ENCODE measurements at regions not wholly inside any gene's neighbourhood (a gene's known extent, or its start where the extent isn't known, plus 50 kb on each side); places are given as distances from the start of the nearest gene placed in this dataset.
"Not testable (repeated sequence)": the region's sequence is repeated elsewhere in the genome, so short reads cannot be mapped to it uniquely, and the experiment has no call there.

GRCh38 chr4:30208731-30209435 lies 511.3 kb upstream of the PCDH7 start:
- no peak for DNase-seq
- Histone ChIP-seq H3K4me3 (ENCODE audit: control insufficient read depth in 1 of 7, extremely low read depth in 1 of 7, insufficient read depth in 4 of 7, low read depth in 2 of 7, low read length in 6 of 7) (no peak overlapping the region), H3K36me3 (ENCODE audit: control insufficient read depth in 4 of 4, insufficient read depth in 4 of 4, low read length in 3 of 4) (no peaks in the 10 kb centered on the region), H3K27me3 (replicated peaks in 2 of 5; ENCODE audit: control insufficient read depth in 4 of 5, insufficient read depth in 5 of 5, low read length in 4 of 5) (no peaks in the 10 kb centered on the region), H3K4me1 (ENCODE audit: control extremely low read depth in 1 of 4, control insufficient read depth in 4 of 4, insufficient read depth in 4 of 4, low read length in 3 of 4) (no peaks in the 10 kb centered on the region), H3K9me3 (ENCODE audit: control extremely low read depth in 1 of 5, control insufficient read depth in 4 of 5, insufficient read depth in 2 of 5, low read depth in 1 of 5, low read length in 4 of 5) (no peaks in the 10 kb centered on the region), H3K27ac (ENCODE audit: insufficient read depth in 1 of 2, low read depth in 1 of 2, low read length in 2 of 2, poor library complexity in 1 of 2, severe bottlenecking in 2 of 2) (no peak overlapping the region)
- no CpG with 5 or more reads among the region's 2 CpGs for WGBS (ENCODE audit: insufficient coverage)
- ChIA-PET CTCF (no interaction called here), POLR2A (no interaction called here)

- POLR2A ChIA-PET; H3K4me3 ChIP-seq (ENCODE audit: control insufficient read depth in 1 of 7, extremely low read depth in 1 of 7, insufficient read depth in 4 of 7, low read depth in 2 of 7, low read length in 6 of 7); H3K27ac ChIP-seq (ENCODE audit: insufficient read depth in 1 of 2, low read depth in 1 of 2, low read length in 2 of 2, poor library complexity in 1 of 2, severe bottlenecking in 2 of 2); H3K36me3 ChIP-seq (ENCODE audit: control insufficient read depth in 4 of 4, insufficient read depth in 4 of 4, low read length in 3 of 4); H3K4me1 ChIP-seq (ENCODE audit: control extremely low read depth in 1 of 4, control insufficient read depth in 4 of 4, insufficient read depth in 4 of 4, low read length in 3 of 4); CTCF ChIA-PET; H3K9me3 ChIP-seq (ENCODE audit: control extremely low read depth in 1 of 5, control insufficient read depth in 4 of 5, insufficient read depth in 2 of 5, low read depth in 1 of 5, low read length in 4 of 5); DNase-seq; H3K27me3 ChIP-seq (replicated peaks in 2 of 5; ENCODE audit: control insufficient read depth in 4 of 5, insufficient read depth in 5 of 5, low read length in 4 of 5): not testable (repeated sequence)
- WGBS (ENCODE audit: insufficient coverage) = 95% methylated on average over 3 of the region's 4 CpGs
These were observed 504.2 kb upstream of the PCDH7 start for GRCh38 chr4:30215973-30216372.

GRCh38 chr4:30245140-30245539 lies 475.0 kb upstream of the PCDH7 start:
- Histone ChIP-seq H3K36me3 (ENCODE audit: control insufficient read depth in 4 of 4, insufficient read depth in 4 of 4, low read length in 3 of 4) (no peaks in the 10 kb centered on the region), H3K9me3 (ENCODE audit: control extremely low read depth in 1 of 5, control insufficient read depth in 4 of 5, insufficient read depth in 2 of 5, low read depth in 1 of 5, low read length in 4 of 5) (peaks cover 0 to 3% (median 0%) of the 10 kb centered on the region in 5 experiments), H3K27me3 (replicated peaks in 2 of 5; ENCODE audit: control insufficient read depth in 4 of 5, insufficient read depth in 5 of 5, low read length in 4 of 5) (no peaks in the 10 kb centered on the region), H3K4me1 (ENCODE audit: control extremely low read depth in 1 of 4, control insufficient read depth in 4 of 4, insufficient read depth in 4 of 4, low read length in 3 of 4) (no peaks in the 10 kb centered on the region), H3K27ac (ENCODE audit: insufficient read depth in 1 of 2, low read depth in 1 of 2, low read length in 2 of 2, poor library complexity in 1 of 2, severe bottlenecking in 2 of 2) (no peak overlapping the region), H3K4me3 (ENCODE audit: control insufficient read depth in 1 of 7, extremely low read depth in 1 of 7, insufficient read depth in 4 of 7, low read depth in 2 of 7, low read length in 6 of 7) (no peak overlapping the region)
- CTCF ChIA-PET = no interaction called here
- POLR2A ChIA-PET = no interaction called here
- DNase-seq = no peak

GRCh38 chr4:30256116-30256832 lies 463.9 kb upstream of the PCDH7 start:
- H3K4me1 ChIP-seq (ENCODE audit: control extremely low read depth in 1 of 4, control insufficient read depth in 4 of 4, insufficient read depth in 4 of 4, low read length in 3 of 4) = peaks cover 0 to 4% (median 0%) of the 10 kb centered on the region in 4 experiments
- no peaks in the 10 kb centered on the region for H3K27me3 ChIP-seq (replicated peaks in 2 of 5; ENCODE audit: control insufficient read depth in 4 of 5, insufficient read depth in 5 of 5, low read length in 4 of 5)
- CTCF ChIA-PET = no interaction called here
- H3K36me3 ChIP-seq (ENCODE audit: control insufficient read depth in 4 of 4, insufficient read depth in 4 of 4, low read length in 3 of 4) = no peaks in the 10 kb centered on the region
- POLR2A ChIA-PET = no interaction called here
- H3K27ac ChIP-seq (ENCODE audit: insufficient read depth in 1 of 2, low read depth in 1 of 2, low read length in 2 of 2, poor library complexity in 1 of 2, severe bottlenecking in 2 of 2) = no peak overlapping the region
- WGBS (ENCODE audit: insufficient coverage) = 92% methylated on average over 2 of the region's 3 CpGs
- peaks cover 0 to 2% (median 0%) of the 10 kb centered on the region in 5 experiments for H3K9me3 ChIP-seq (ENCODE audit: control extremely low read depth in 1 of 5, control insufficient read depth in 4 of 5, insufficient read depth in 2 of 5, low read depth in 1 of 5, low read length in 4 of 5)
- no peak overlapping the region for H3K4me3 ChIP-seq (ENCODE audit: control insufficient read depth in 1 of 7, extremely low read depth in 1 of 7, insufficient read depth in 4 of 7, low read depth in 2 of 7, low read length in 6 of 7)
- DNase-seq = no peak

- peaks cover 0 to 4% (median 0%) of the 10 kb centered on the region in 4 experiments for H3K4me1 ChIP-seq (ENCODE audit: control extremely low read depth in 1 of 4, control insufficient read depth in 4 of 4, insufficient read depth in 4 of 4, low read length in 3 of 4)
- H3K4me3 ChIP-seq (ENCODE audit: control insufficient read depth in 1 of 7, extremely low read depth in 1 of 7, insufficient read depth in 4 of 7, low read depth in 2 of 7, low read length in 6 of 7) = no peak overlapping the region
- POLR2A ChIA-PET = no interaction called here
- H3K36me3 ChIP-seq (ENCODE audit: control insufficient read depth in 4 of 4, insufficient read depth in 4 of 4, low read length in 3 of 4) = no peaks in the 10 kb centered on the region
- no CpG with 5 or more reads among the region's 3 CpGs for WGBS (ENCODE audit: insufficient coverage)
- H3K9me3 ChIP-seq (ENCODE audit: control extremely low read depth in 1 of 5, control insufficient read depth in 4 of 5, insufficient read depth in 2 of 5, low read depth in 1 of 5, low read length in 4 of 5) = peaks cover 0 to 2% (median 0%) of the 10 kb centered on the region in 5 experiments
- no peak for DNase-seq
- CTCF ChIA-PET = no interaction called here
- no peaks in the 10 kb centered on the region for H3K27me3 ChIP-seq (replicated peaks in 2 of 5; ENCODE audit: control insufficient read depth in 4 of 5, insufficient read depth in 5 of 5, low read length in 4 of 5)
- H3K27ac ChIP-seq (ENCODE audit: insufficient read depth in 1 of 2, low read depth in 1 of 2, low read length in 2 of 2, poor library complexity in 1 of 2, severe bottlenecking in 2 of 2) = no peak overlapping the region
These were observed 461.2 kb upstream of the PCDH7 start for GRCh38 chr4:30258949-30259348.

- ChIA-PET POLR2A (no interaction called here), CTCF (no interaction called here)
- no peak for DNase-seq
- no peak overlapping the region for H3K27ac ChIP-seq (ENCODE audit: insufficient read depth in 1 of 2, low read depth in 1 of 2, low read length in 2 of 2, poor library complexity in 1 of 2, severe bottlenecking in 2 of 2)
- no peaks in the 10 kb centered on the region for H3K9me3 ChIP-seq (ENCODE audit: control extremely low read depth in 1 of 5, control insufficient read depth in 4 of 5, insufficient read depth in 2 of 5, low read depth in 1 of 5, low read length in 4 of 5)
- no peaks in the 10 kb centered on the region for H3K27me3 ChIP-seq (replicated peaks in 2 of 5; ENCODE audit: control insufficient read depth in 4 of 5, insufficient read depth in 5 of 5, low read length in 4 of 5)
- WGBS (ENCODE audit: insufficient coverage) = 100% methylated on average over 1 of the region's 2 CpGs
- H3K4me3 ChIP-seq (ENCODE audit: control insufficient read depth in 1 of 7, extremely low read depth in 1 of 7, insufficient read depth in 4 of 7, low read depth in 2 of 7, low read length in 6 of 7) = no peak overlapping the region
- H3K36me3 ChIP-seq (ENCODE audit: control insufficient read depth in 4 of 4, insufficient read depth in 4 of 4, low read length in 3 of 4) = no peaks in the 10 kb centered on the region
- no peaks in the 10 kb centered on the region for H3K4me1 ChIP-seq (ENCODE audit: control extremely low read depth in 1 of 4, control insufficient read depth in 4 of 4, insufficient read depth in 4 of 4, low read length in 3 of 4)
These were observed 457.8 kb upstream of the PCDH7 start for GRCh38 chr4:30262379-30262778.

GRCh38 chr4:30264465-30264864 lies 455.7 kb upstream of the PCDH7 start:
- CTCF ChIA-PET = no interaction called here
- Histone ChIP-seq H3K27me3 (replicated peaks in 2 of 5; ENCODE audit: control insufficient read depth in 4 of 5, insufficient read depth in 5 of 5, low read length in 4 of 5) (no peaks in the 10 kb centered on the region), H3K9me3 (ENCODE audit: control extremely low read depth in 1 of 5, control insufficient read depth in 4 of 5, insufficient read depth in 2 of 5, low read depth in 1 of 5, low read length in 4 of 5) (no peaks in the 10 kb centered on the region), H3K4me1 (ENCODE audit: control extremely low read depth in 1 of 4, control insufficient read depth in 4 of 4, insufficient read depth in 4 of 4, low read length in 3 of 4) (no peaks in the 10 kb centered on the region), H3K27ac (ENCODE audit: insufficient read depth in 1 of 2, low read depth in 1 of 2, low read length in 2 of 2, poor library complexity in 1 of 2, severe bottlenecking in 2 of 2) (no peak overlapping the region), H3K36me3 (ENCODE audit: control insufficient read depth in 4 of 4, insufficient read depth in 4 of 4, low read length in 3 of 4) (no peaks in the 10 kb centered on the region), H3K4me3 (ENCODE audit: control insufficient read depth in 1 of 7, extremely low read depth in 1 of 7, insufficient read depth in 4 of 7, low read depth in 2 of 7, low read length in 6 of 7) (no peak overlapping the region)
- POLR2A ChIA-PET = no interaction called here
- 100% methylated on average over 11 of the region's 15 CpGs for WGBS (ENCODE audit: insufficient coverage)
- DNase-seq = no peak
